GM23248 (cell line): ENCODE measurements at regions not wholly inside any gene's neighbourhood (a gene's known extent, or its start where the extent isn't known, plus 50 kb on each side); places are given as distances from the start of the nearest gene placed in this dataset.
"Not testable (repeated sequence)": the region's sequence is repeated elsewhere in the genome, so short reads cannot be mapped to it uniquely, and the experiment has no call there.

Source experiments
- DNase-seq: peaks from one replicate; pipeline ENCODE4 v3.0.0-alpha.2; 2015
- H2AFZ ChIP-seq: fragments of 200-600 bp; sonication (generic); 2 replicates; pipeline ENCODE4 v1.6.1; 2016; ENCODE audit warnings: antibody characterized with exemption
- H3F3A ChIP-seq: fragments of 200-600 bp; sonication (generic); 2 replicates; pipeline ENCODE4 v1.6.1; 2016; ENCODE audit warnings: mild to moderate bottlenecking, antibody characterized with exemption, mixed run types; ENCODE audit not compliant: insufficient read depth
- H3K27ac ChIP-seq: fragments of 200-600 bp; sonication (generic); 2 replicates; pipeline ENCODE4 v1.5.1; 2016; ENCODE audit warnings: mild to moderate bottlenecking
- H3K27me3 ChIP-seq: fragments of 200-600 bp; sonication (generic); replicated peaks from 2 replicates; pipeline ENCODE4 v1.6.1; 2016; ENCODE audit warnings: mild to moderate bottlenecking; ENCODE audit not compliant: insufficient read depth
- H3K36me3 ChIP-seq: fragments of 200-600 bp; sonication (generic); 2 replicates; pipeline ENCODE4 v1.6.1; 2016; ENCODE audit warnings: low read depth, mild to moderate bottlenecking
- H3K4me1 ChIP-seq: fragments of 200-600 bp; sonication (generic); 2 replicates; pipeline ENCODE4 v1.6.1; 2016; ENCODE audit warnings: mild to moderate bottlenecking; ENCODE audit not compliant: insufficient read depth
- H3K4me2 ChIP-seq: fragments of 200-600 bp; sonication (generic); one replicate; pipeline ENCODE4 v1.6.1; 2016; ENCODE audit warnings: mild to moderate bottlenecking; ENCODE audit not compliant: unreplicated experiment
- H3K4me3 ChIP-seq: fragments of 200-600 bp; sonication (generic); 2 replicates; pipeline ENCODE4 v1.5.1; 2016; ENCODE audit warnings: mild to moderate bottlenecking
- H3K79me2 ChIP-seq: fragments of 200-600 bp; sonication (generic); 2 replicates; pipeline ENCODE4 v1.6.1; 2016; ENCODE audit warnings: mild to moderate bottlenecking; ENCODE audit not compliant: insufficient read depth
- H3K9ac ChIP-seq: fragments of 200-600 bp; sonication (generic); 2 replicates; pipeline ENCODE4 v1.6.1; 2016; ENCODE audit warnings: mild to moderate bottlenecking
- H3K9me2 ChIP-seq: fragments of 200-600 bp; sonication (generic); 2 replicates; pipeline ENCODE4 v1.6.1; 2016; ENCODE audit warnings: mixed run types, mild to moderate bottlenecking, moderate library complexity; ENCODE audit not compliant: insufficient read depth
- H3K9me3 ChIP-seq: fragments of 200-600 bp; sonication (generic); one replicate; pipeline ENCODE4 v1.6.1; 2017; ENCODE audit warnings: low read depth
- H4K20me1 ChIP-seq: fragments of 200-600 bp; sonication (generic); 2 replicates; pipeline ENCODE4 v1.6.0; 2016; ENCODE audit not compliant: insufficient read depth
- EZH2 ChIP-seq: fragments of 200-600 bp; sonication (generic); IDR thresholded peaks from 2 replicates; pipeline ENCODE4 v1.6.1; 2018; ENCODE audit warnings: antibody characterized with exemption, mild to moderate bottlenecking; ENCODE audit not compliant: insufficient read depth, poor library complexity, severe bottlenecking
- EZH2phosphoT487 ChIP-seq: fragments of 200-600 bp; sonication (generic); IDR thresholded peaks from 2 replicates; pipeline ENCODE4 v1.6.1; 2018; ENCODE audit warnings: antibody characterized with exemption, moderate library complexity, mild to moderate bottlenecking, low read depth; ENCODE audit not compliant: insufficient read depth
- WGBS, 2 experiments: methylation state at CpG; one replicate each; pipeline ENCODE4 v1.1.6; 2015 to 2017; ENCODE audit warnings: low lambda C conversion rate in 2 of 2, low coverage in 1 of 2; ENCODE audit errors: missing lambda C conversion rate in 2 of 2; 5-methylcytosine and 5-hydroxymethylcytosine counted together
- in situ Hi-C: fragments of 300-500 bp; cut with MboI; formaldehyde crosslinking; loops from 2 replicates; pipeline ENCODE4 v1.15.0; 2020

GRCh38 chr18:75846321-75846720, 418.8 kb upstream of the SMIM21 start:
- H3K27me3 ChIP-seq = no peaks in the 10 kb centered on the region
- no peak overlapping the region for H3K27ac ChIP-seq
- no peaks in the 10 kb centered on the region for H3K4me1 ChIP-seq
- no peak overlapping the region for H3K4me2 ChIP-seq
- H3K36me3 ChIP-seq = no peaks in the 10 kb centered on the region
- no peaks in the 10 kb centered on the region for H3F3A ChIP-seq
- no peak for DNase-seq
- H3K9me2 ChIP-seq = no peaks in the 10 kb centered on the region
- H4K20me1 ChIP-seq = no peaks in the 10 kb centered on the region
- no peak overlapping the region for H3K4me3 ChIP-seq
- TF ChIP-seq EZH2 = no peak
- no peak for TF ChIP-seq EZH2phosphoT487
- in situ Hi-C loops = no loop called here
- H3K9ac ChIP-seq = no peak overlapping the region
- H3K79me2 ChIP-seq = no peaks in the 10 kb centered on the region
- H3K9me3 ChIP-seq = no peaks in the 10 kb centered on the region
- 29 to 59% methylated on average over 3 of the region's 3 CpGs for WGBS, 2 experiments
- no peak overlapping the region for H2AFZ ChIP-seq

DNA sequence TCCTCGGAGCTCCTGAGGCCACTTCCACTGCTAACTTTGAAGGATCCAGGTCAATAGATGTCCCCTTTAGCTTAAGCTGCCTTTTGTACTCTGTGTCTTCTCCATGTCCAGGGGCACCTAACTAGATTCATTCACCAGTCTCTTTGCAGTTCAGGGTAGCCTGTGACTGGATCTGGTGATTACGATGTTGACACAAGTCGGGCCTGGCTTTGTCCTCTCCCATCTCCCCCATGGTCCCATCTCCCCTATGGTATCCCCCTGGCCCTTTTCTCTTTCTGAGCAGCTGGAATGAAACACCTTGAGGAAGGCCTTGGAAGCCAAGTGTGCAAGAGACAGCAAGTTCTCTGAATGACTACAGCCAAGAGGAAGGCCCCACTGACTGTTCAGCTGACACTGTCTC, 417.9 kb upstream of the SMIM21 start:
- no peak overlapping the region for H2AFZ ChIP-seq
- H3K9me3 ChIP-seq = no peaks in the 10 kb centered on the region
- H3K4me2 ChIP-seq = no peak overlapping the region
- H3K4me1 ChIP-seq = no peaks in the 10 kb centered on the region
- H3K9me2 ChIP-seq = no peaks in the 10 kb centered on the region
- in situ Hi-C loops = no loop called here
- no peak overlapping the region for H3K4me3 ChIP-seq
- no peak overlapping the region for H3K9ac ChIP-seq
- no peaks in the 10 kb centered on the region for H3K36me3 ChIP-seq
- H3F3A ChIP-seq = no peaks in the 10 kb centered on the region
- DNase-seq = no peak
- TF ChIP-seq EZH2phosphoT487 = no peak
- TF ChIP-seq EZH2 = no peak
- no peaks in the 10 kb centered on the region for H4K20me1 ChIP-seq
- no peaks in the 10 kb centered on the region for H3K79me2 ChIP-seq
- no peak overlapping the region for H3K27ac ChIP-seq
- WGBS, 2 experiments = 35 to 43% methylated on average over 3 of the region's 3 CpGs
- no peaks in the 10 kb centered on the region for H3K27me3 ChIP-seq

GRCh38 chr18:75844146-75844545, 416.6 kb upstream of the SMIM21 start:
- Histone ChIP-seq H3K4me1 (no peaks in the 10 kb centered on the region), H2AFZ (no peak overlapping the region), H3K9me2 (no peaks in the 10 kb centered on the region), H3K4me2 (no peak overlapping the region), H3K9ac (no peak overlapping the region), H3F3A (no peaks in the 10 kb centered on the region), H3K36me3 (no peaks in the 10 kb centered on the region), H3K27me3 (no peaks in the 10 kb centered on the region), H3K4me3 (no peak overlapping the region), H4K20me1 (no peaks in the 10 kb centered on the region), H3K79me2 (no peaks in the 10 kb centered on the region), H3K9me3 (no peaks in the 10 kb centered on the region), H3K27ac (no peak overlapping the region)
- DNase-seq = no peak
- no peak for TF ChIP-seq EZH2phosphoT487
- TF ChIP-seq EZH2 = no peak
- in situ Hi-C loops = no loop called here
- WGBS, 2 experiments = 53 to 61% methylated on average over 3 of the region's 3 CpGs

DNA sequence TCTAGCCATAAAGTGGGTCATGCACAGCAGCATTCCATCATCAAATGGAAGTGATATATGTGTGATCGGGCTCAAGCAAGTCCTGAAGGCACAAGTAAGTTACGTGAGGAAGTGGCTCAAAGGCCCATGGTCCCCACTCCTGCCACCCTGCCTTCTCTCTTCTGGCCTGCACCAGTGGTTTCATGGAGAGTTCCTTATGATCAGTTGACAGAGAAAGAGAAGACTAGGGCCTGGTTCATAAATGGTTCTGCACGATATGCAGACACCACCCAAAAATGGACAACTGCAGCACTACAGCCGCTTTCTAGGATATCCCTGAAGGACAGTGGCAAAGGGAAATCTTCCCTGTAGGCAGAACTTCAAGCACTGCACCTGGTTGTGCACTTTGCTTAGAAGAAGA, 412.6 kb upstream of the SMIM21 start:
- H3F3A ChIP-seq = no peaks in the 10 kb centered on the region

DNA sequence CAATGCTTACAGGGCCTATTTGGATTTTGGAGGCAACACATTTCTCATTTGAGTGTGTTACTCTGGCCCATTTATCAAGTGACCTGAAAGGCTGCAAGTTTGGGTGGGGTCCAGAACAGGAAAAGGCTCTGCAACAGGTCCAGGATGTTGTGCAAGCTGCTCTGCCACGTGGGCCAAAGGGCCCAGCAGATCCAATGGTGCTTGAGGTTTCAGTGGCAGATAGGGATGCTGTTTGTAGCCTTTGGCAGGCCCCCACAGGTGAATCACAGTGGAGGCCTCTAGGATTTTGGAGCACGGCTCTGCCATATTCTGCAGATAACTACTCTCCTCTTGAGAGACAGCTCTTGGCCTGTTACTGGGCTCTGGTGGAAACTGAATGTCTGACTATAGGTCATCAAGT, 412.2 kb upstream of the SMIM21 start:
- WGBS, 2 experiments = 23 to 27% methylated on average over 2 of the region's 2 CpGs
- DNase-seq, H4K20me1 ChIP-seq, in situ Hi-C loops, H2AFZ ChIP-seq, H3K27me3 ChIP-seq, H3K79me2 ChIP-seq, H3K27ac ChIP-seq, H3K4me2 ChIP-seq, H3F3A ChIP-seq, H3K4me1 ChIP-seq, H3K9me2 ChIP-seq, H3K4me3 ChIP-seq, H3K36me3 ChIP-seq, H3K9ac ChIP-seq, H3K9me3 ChIP-seq: not testable (repeated sequence)

More for the DNA sequence above, 412.6 kb upstream of the SMIM21 start:
- no peaks in the 10 kb centered on the region for H3K27me3 ChIP-seq
- H3K79me2 ChIP-seq = no peaks in the 10 kb centered on the region
- TF ChIP-seq EZH2 (no peak), EZH2phosphoT487 (no peak)
- no peaks in the 10 kb centered on the region for H3K9me2 ChIP-seq
- H3K9ac ChIP-seq = no peak overlapping the region
- H3K4me3 ChIP-seq = no peak overlapping the region
- H3K9me3 ChIP-seq = no peaks in the 10 kb centered on the region
- WGBS, 2 experiments = 56 to 64% methylated on average over 4 of the region's 4 CpGs
- no peak overlapping the region for H3K27ac ChIP-seq
- no peaks in the 10 kb centered on the region for H3K36me3 ChIP-seq
- H3K4me2 ChIP-seq = no peak overlapping the region
- no peak for DNase-seq
- H4K20me1 ChIP-seq = no peaks in the 10 kb centered on the region
- in situ Hi-C loops = no loop called here
- no peaks in the 10 kb centered on the region for H3K4me1 ChIP-seq
- no peak overlapping the region for H2AFZ ChIP-seq
